Mucosa of gallbladder (tissue), 1 donor: ENCODE measurements at regions not wholly inside any gene's neighbourhood (a gene's known extent, or its start where the extent isn't known, plus 50 kb on each side); places are given as distances from the start of the nearest gene placed in this dataset.
"Not testable (repeated sequence)": the region's sequence is repeated elsewhere in the genome, so short reads cannot be mapped to it uniquely, and the experiment has no call there.

Source experiments
- DNase-seq: peaks from one replicate; pipeline ENCODE4 v3.0.0-alpha.2; 2020; ENCODE audit warnings: low spot score
- donor health status: DM: no; HTN: no; CAD: no.

DNA sequence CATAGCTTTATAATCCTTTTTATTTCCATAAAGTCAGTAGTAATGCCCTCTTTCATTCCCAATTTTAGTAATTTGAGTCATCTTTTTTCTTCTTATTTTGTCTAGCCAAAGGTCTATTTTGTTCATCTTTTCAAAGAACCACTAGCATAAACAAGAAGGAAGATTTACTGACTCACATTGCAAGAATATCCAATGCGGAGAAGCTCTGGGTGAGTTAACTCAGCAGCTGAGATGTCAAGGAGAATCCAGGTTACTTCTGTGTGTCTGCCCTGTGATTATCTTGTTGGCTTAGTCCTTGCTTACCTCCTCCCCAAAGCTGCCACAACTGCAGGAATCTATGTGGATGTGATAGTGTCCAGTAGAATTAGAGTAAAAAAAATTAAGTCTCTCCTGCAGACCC is 311.4 kb upstream of the NCKAP5 start:
- DNase-seq, result no peak

DNA sequence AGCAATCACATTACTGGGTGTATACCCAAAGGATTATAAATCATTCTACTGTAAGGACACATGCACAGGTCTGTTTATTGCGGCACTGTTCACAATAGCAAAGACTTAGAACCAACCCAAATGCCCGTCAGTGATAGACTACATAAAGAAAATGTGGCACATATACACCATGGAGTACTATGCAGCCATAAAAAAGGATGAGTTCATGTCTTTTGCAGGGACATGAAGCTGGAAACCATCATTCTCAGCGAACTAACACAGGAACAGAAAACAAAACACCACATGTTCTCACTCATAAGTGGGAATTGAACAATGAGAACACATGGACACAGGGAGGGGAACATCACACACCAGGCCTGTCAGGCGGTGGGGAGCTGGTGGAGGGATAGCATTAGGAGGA is 313.9 kb upstream of the NCKAP5 start:
- not testable (repeated sequence) for DNase-seq

GRCh38 chr2:133884739-133885381 is 316.6 kb upstream of the NCKAP5 start:
- no peak for DNase-seq

- peak; percentile 16 for DNase-seq
Measured at GRCh38 chr2:133885847-133886246, 317.6 kb upstream of the NCKAP5 start.

DNA sequence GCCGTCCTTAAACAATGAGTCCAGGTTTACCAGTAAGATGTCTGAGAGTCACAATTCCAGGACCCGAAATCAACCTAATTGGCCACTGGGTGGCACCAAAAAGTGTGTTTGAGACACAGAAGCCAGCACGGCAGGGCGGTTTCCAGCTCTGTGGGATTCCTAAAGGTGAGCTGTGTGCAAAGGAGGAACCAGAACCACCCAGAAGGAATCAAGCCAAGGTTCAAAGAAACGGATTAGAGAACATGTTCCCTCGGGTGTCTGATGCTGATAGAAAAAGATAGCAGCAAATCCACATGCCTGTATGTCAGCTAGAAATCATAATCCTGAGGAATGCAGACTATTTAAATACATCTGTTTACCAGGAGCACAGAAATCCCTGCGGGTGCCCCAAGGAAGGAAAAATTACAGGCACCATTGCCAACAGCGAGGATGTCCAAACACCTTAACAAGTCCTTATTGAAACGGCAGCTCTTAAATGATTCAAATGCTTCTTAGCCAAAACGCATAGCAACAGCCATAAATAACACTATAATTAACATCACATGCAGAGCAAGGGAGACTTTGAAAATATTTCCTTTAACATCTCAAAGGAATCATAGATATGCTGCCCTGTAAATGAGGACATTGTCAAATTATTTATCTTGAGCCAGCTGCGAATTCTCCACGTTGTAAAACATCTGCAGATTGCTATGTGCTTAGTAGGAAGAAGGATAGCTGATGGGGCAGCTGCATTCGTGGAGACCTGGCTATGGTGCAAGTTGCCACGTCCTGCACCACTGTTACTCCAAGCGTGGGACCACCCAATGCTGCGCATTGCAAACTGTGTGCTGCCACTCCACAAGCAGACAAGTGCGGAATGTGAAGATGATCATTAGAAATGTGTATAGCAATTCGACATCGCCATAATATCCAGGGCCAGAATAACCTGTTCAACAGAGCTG is 318.7 kb upstream of the NCKAP5 start:
- peak; percentile 80 for DNase-seq

- no peak for DNase-seq
Measured at GRCh38 chr2:133887676-133888040, 319.4 kb upstream of the NCKAP5 start.

DNA sequence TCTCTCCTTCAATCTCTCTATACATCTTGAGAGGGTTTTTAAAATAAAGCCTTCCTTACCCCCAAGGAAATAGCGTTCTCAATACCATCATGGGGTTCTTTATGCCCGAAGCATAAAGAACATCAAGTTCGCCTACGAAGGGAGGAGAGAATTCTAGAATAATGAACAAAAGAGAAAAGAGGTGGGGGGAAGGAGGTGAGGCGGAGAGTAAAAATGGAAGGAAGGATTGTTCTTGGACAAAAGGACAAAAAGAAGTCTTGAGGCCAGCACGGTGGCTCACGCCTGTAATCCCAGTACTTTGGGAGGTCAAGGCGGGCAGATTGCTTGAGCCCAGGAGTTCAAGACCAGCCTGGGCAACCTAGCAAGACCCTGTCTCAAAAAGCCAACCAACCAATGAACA is 319.8 kb upstream of the NCKAP5 start:
- no peak for DNase-seq

- no peak for DNase-seq
Measured at GRCh38 chr2:133888621-133889219, 320.5 kb upstream of the NCKAP5 start.

GRCh38 chr2:133892352-133892913 is 324.2 kb upstream of the NCKAP5 start:
- DNase-seq, result no peak

DNA sequence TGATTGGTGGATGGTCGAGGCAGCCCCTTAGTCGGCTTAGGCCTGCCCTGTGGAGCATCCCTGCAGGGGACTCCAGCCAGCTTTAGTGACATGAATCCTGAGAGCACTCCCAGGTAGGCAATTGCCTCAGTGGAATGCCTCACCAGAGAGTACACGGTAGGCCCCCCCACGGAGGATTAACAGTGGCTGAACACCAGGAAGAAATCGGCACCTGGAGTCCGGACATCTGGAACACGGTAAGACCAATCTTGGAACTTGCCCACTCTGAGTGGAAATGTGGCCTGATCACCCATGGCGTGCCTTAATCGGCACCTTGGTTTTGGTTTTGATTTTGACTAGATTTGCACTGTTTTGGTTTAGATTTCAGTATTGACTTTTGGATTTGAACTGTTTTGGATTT is 326.2 kb upstream of the NCKAP5 start:
- DNase-seq, result no peak

GRCh38 chr2:133897838-133898237 is 329.6 kb upstream of the NCKAP5 start:
- not testable (repeated sequence) for DNase-seq

DNA sequence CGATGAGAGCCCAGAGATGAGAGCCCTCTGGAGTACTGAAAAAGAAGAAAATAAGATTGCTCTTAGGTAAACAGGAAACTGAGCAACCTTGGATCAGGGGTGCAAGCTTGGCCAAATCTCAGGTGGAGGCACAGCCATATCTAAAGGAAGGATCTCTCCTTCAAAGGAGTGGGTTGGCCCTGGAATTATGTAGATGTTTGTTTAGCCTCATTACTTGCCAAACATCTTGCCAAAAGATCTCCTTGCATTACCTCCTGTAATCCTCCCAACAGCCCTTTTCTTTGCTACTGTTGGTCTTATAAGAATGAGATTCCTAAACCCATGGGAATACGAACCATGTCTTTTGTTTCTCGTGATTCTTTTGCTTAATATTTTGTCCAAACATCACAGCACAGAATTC is 332.6 kb upstream of the NCKAP5 start:
- no peak for DNase-seq

DNA sequence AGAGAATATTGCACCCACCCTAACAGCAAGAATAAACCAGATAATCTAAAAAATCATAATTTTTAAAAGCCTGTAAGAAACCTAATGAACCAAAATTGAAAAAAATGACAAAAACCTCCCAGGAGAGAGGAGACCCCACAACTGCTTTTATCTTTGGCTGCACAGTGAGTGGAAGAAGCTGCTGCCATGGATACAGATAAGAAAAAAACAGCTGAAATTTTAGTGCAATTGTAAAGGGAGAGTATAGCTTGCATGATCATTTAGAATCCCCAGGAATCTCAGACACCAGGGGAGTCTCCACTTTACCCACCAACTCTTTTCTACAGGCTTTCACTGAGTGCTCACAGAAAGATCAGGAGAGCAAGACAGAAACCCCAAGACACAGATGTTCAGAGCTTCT is 338.1 kb upstream of the NCKAP5 start:
- DNase-seq, result no peak

DNA sequence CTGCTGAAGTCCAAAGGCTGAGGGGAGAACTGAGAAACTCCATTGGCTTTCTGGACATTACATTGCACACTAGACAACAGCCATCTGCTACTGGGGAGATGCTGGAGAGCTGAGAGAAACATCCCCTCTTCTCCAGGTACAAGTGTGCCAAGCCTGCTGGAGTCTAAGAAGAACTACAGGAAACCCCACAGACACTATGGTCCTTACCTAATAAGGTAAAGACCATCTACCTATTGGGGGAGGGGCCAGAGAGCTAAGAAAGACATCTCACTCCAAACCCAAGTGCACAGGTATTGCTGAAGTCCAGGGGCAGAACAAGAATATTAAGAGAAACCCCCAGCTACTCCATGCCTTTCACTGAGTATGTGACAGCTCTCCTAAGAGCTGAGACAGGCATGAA is 338.7 kb upstream of the NCKAP5 start:
- no peak for DNase-seq

- no peak for DNase-seq
Measured at GRCh38 chr2:133908171-133908570, 339.9 kb upstream of the NCKAP5 start.

DNA sequence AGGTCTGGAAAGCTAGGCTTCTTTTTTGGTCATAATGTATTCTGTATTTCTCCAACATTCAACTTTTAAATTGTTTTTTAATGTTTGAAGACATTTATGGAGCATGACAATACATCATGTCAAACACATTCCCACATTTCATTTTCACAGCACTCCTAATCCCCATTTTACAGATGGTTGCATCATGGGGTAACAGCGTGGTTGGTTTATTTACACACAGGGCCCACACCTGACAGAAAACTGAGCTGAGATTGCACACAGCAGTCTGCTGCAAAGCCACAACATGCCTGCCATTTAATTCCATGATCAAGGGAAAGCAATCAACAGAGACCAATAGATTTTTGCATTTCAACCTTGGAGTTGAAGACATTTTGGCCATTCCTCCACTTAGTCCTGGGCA is 335.7 kb upstream of the MGAT5 start:
- DNase-seq, result no peak

DNA sequence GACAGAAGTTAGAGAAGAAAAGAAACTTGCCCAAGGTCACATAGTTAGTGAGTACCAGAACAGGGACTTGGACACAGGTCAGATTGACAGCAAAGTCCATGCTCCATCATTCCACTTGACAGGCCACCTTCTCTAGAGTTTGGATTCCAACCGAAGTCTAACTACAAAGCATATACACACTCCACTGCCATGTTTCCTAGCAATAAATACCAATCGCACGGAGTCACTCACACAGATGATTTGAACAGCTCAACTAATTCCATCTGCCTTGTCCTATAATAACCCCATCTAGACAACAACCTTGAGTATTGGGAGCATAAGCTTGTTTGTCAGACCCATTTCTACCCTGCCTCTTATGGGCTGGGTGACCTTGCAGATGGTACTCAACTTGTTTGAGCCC is 334.6 kb upstream of the MGAT5 start:
- no peak for DNase-seq

DNA sequence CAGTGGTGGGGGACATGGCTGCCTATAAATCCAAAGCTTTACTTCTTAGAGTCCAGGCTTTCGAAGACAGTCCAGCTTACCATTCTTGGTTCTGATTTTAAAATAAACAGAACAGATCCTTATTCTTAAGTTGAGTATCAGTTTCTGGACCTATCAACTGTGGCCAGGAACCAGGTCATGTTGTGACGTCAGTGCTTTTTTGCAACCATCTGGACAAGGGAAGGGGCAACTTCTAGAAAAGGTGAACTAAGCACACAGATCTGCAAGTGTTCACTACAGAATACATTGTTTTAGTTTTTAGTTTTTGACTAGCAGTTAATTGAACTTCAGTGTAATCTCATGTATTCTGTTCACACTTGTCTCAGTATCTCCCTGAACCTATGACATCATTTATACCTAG is 326.0 kb upstream of the MGAT5 start:
- no peak for DNase-seq

DNA sequence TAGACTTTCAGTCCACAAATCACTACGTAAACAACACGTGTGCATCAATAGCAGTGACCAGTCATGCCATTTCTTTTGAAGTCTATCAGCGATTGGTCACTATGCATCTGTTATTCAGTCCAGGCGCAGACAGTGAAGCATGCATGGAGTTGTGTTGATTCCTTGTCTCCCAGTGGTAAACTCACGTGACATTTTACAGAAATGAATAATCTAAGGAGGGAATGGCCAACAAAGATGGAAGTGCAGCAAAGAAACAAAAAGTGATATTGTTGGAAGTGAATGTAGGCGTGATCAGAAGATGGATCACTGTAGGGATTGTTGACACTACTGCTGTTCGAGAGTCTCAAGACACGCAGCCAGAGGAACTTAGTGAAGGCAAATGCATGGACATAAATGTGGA is 317.8 kb upstream of the MGAT5 start:
- no peak for DNase-seq

DNA sequence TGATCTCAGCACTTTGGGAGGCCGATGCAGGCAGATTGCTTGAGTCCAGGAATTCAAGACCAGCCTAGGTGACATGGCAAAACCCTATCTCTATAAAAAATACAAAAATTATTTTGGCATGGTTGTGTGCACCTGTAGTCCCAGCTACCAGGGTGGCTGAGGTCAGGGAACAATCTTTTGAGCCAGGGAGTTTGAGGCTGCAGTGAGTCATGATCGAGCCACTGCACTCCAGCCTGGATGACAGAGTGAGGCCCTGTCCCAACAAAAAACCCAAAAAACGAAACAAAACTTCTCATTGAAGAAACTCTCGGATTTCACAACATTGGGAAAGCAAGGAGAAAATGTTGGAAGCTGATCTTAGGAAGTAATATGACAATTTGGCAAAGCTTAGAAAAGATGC is 317.3 kb upstream of the MGAT5 start:
- no peak for DNase-seq

- no peak for DNase-seq
Measured at GRCh38 chr2:133937669-133938068, 316.2 kb upstream of the MGAT5 start.

- no peak for DNase-seq
Measured at GRCh38 chr2:133940134-133940533, 313.7 kb upstream of the MGAT5 start.

DNA sequence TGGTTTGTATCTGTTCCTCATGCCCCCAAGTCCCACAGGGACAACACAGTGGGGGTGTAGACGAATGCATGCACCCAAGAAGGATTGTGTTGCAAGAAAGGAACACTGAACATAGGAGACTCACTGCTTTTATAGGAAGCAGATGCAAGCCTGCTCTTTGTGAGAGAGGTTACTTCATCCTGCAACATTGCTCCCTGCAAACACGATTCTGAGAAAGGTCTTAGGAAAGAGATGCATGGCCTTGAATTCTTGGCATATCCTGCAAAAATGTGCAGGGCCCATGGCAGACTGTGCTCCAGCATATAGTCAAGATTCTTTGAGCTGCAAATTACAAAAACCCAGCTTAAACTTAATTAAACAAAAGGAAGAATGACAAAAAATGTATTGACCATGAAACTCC is 312.2 kb upstream of the MGAT5 start:
- no peak for DNase-seq
